Panc1 (cell line): ENCODE measurements at regions not wholly inside any gene's neighbourhood (a gene's known extent, or its start where the extent isn't known, plus 50 kb on each side); places are given as distances from the start of the nearest gene placed in this dataset.

ENCODE experiments used
- ATAC-seq: fragments of 200-7000 bp; cut with Tn5 transposase; 2 replicates; pipeline ENCODE4 v1.9.1; 2020; ENCODE audit warnings: mild to moderate bottlenecking, moderate library complexity
- BruUV-seq: library from RNA; stranded (reverse); fragments of 400-500 nt; replicated peaks from 2 replicates; lab custom pipeline; 2021; lab: Mats Ljungman, UMichigan
- CTCF ChIA-PET: fragments of 300-600 bp; sonication (Branson Sonifier 250); formaldehyde crosslinking; loops from one replicate; lab custom pipeline; 2022; ENCODE audit warnings: antibody characterized with exemption; lab: Charles Lee
- POLR2A ChIA-PET: fragments of 300-600 bp; sonication (Branson Sonifier 250); formaldehyde crosslinking; loops from one replicate; lab custom pipeline; 2022; ENCODE audit warnings: antibody characterized with exemption; lab: Charles Lee
- DNase-seq: peaks from one replicate; pipeline ENCODE4 v3.0.0-alpha.2; 2010; ENCODE audit warnings: low read depth, low spot score
- H3K27ac ChIP-seq: 2 replicates; pipeline ENCODE4 v1.5.1; 2011; ENCODE audit warnings: mild to moderate bottlenecking, low read length, inconsistent platforms
- H3K27me3 ChIP-seq: fragments of 200-500 bp; sonication (Bioruptor generic); 2 replicates; pipeline ENCODE4 v1.6.0; 2014; ENCODE audit warnings: low read length, inconsistent platforms; ENCODE audit not compliant: control insufficient read depth, insufficient read depth
- H3K36me3 ChIP-seq: fragments of 200-500 bp; sonication (Bioruptor generic); 2 replicates; pipeline ENCODE4 v1.5.1; 2014; ENCODE audit warnings: inconsistent platforms, mild to moderate bottlenecking, low read length, moderate library complexity; ENCODE audit not compliant: control insufficient read depth, insufficient read depth
- H3K4me1 ChIP-seq: 2 replicates; pipeline ENCODE4 v1.5.1; 2011; ENCODE audit warnings: inconsistent platforms, mild to moderate bottlenecking, low read length, moderate library complexity; ENCODE audit not compliant: control insufficient read depth, insufficient read depth
- H3K4me3 ChIP-seq, 2 experiments: 2 replicates each; pipeline ENCODE4 v1.5.1; 2011 to 2012; ENCODE audit warnings: low read depth in 2 of 2, low read length in 2 of 2, mild to moderate bottlenecking in 2 of 2, inconsistent platforms in 1 of 2, moderate library complexity in 1 of 2
- H3K9me3 ChIP-seq: fragments of 200-500 bp; sonication (Bioruptor generic); 2 replicates; pipeline ENCODE4 v1.5.1; 2014; ENCODE audit warnings: low read depth, mild to moderate bottlenecking, inconsistent platforms, low read length, moderate library complexity; ENCODE audit not compliant: control insufficient read depth, insufficient read depth
- CTCF ChIP-seq: fragments of 450-650 bp; IDR thresholded peaks from 2 replicates; pipeline ENCODE4 v1.5.1; 2017; ENCODE audit warnings: mild to moderate bottlenecking
- POLR2AphosphoS5 ChIP-seq: IDR thresholded peaks from 2 replicates; pipeline ENCODE4 v1.6.1; 2012; ENCODE audit warnings: mild to moderate bottlenecking, low read depth, low read length, moderate library complexity
- REST ChIP-seq, 2 experiments: IDR thresholded peaks; 2 replicates each; pipeline ENCODE4 v1.6.1; 2011 to 2012; ENCODE audit warnings: low read depth in 2 of 2, control low read depth in 1 of 2, low read length in 1 of 2, mild to moderate bottlenecking in 1 of 2, moderate library complexity in 1 of 2; ENCODE audit not compliant: insufficient read depth in 1 of 2
- SIN3A ChIP-seq: IDR thresholded peaks from 2 replicates; pipeline ENCODE4 v1.6.1; 2012; ENCODE audit warnings: low read depth, mild to moderate bottlenecking, low read length, moderate library complexity, borderline replicate concordance; ENCODE audit not compliant: insufficient read depth
- TCF7L2 ChIP-seq: IDR thresholded peaks from 2 replicates; pipeline ENCODE4 v1.6.1; 2011; ENCODE audit warnings: mild to moderate bottlenecking, low read depth, low read length, inconsistent platforms
- in situ Hi-C: cut with HindIII; loops from 2 replicates; pipeline ENCODE4 v1.10.0; 2016; ENCODE audit warnings: low sequenced_read_pairs, low pct_unique_long_range_greater_than_20kb
- intact Hi-C: fragments of 100-400 bp; cut with micrococcal nuclease; formaldehyde crosslinking; loops from one replicate; pipeline ENCODE4 v1.10.0; 2022; ENCODE audit not compliant: unreplicated experiment

DNA sequence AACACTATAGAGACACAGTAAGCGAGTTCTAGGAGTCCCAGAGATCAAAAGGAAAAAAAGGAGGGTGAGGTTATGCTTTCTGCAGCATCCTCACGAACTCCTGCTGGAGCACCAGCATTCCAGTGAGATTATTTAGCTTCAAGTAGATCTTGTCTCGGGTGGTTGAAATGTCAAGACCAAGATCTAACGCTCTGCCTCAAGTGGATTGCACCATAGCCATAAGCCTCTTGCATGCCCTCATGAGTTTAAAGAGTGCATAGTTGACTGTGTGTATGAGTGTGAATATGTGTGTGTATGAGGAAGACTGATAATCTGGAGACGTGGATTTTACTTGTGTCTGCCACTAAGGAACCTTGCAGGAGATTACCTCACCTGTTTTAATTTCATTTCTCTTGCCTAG is 335.3 kb upstream of the ADAMTSL1 start:
- POLR2A ChIA-PET = no interaction called here
- in situ Hi-C loops = no loop called here

GRCh38 chr9:18141681-18142080 is 332.3 kb upstream of the ADAMTSL1 start:
- ATAC-seq (no peak), DNase-seq (no peak)
- Histone ChIP-seq H3K4me1 (no peaks in the 10 kb centered on the region), H3K4me3 (no peak overlapping the region), H3K9me3 (no peaks in the 10 kb centered on the region), H3K27me3 (no peaks in the 10 kb centered on the region), H3K27ac (no peak overlapping the region), H3K36me3 (no peaks in the 10 kb centered on the region)
- in situ Hi-C loops (no loop called here), intact Hi-C loops (no loop called here)
- CTCF ChIA-PET = no interaction called here
- TF ChIP-seq SIN3A = no peak
- no peak for TF ChIP-seq TCF7L2
- no peak for TF ChIP-seq CTCF
- no peak for TF ChIP-seq REST (IDR thresholded peaks at IDR 0.05; ENCODE audit: insufficient read depth in 1 of 2, low read depth in 2 of 2, low read length in 1 of 2)
- TF ChIP-seq POLR2AphosphoS5 = no peak
- POLR2A ChIA-PET = no interaction called here
- BruUV-seq = no TSS peak

More for the DNA sequence above, 335.3 kb upstream of the ADAMTSL1 start:
- Histone ChIP-seq H3K4me3 (no peak overlapping the region), H3K4me1 (no peaks in the 10 kb centered on the region), H3K36me3 (no peaks in the 10 kb centered on the region), H3K9me3 (no peaks in the 10 kb centered on the region), H3K27me3 (no peaks in the 10 kb centered on the region), H3K27ac (no peak overlapping the region)
- ATAC-seq = no peak
- intact Hi-C loops = no loop called here
- BruUV-seq = no TSS peak
- TF ChIP-seq SIN3A = no peak
- TF ChIP-seq CTCF = no peak
- no peak for TF ChIP-seq TCF7L2
- TF ChIP-seq POLR2AphosphoS5 = no peak
- no peak for TF ChIP-seq REST (IDR thresholded peaks at IDR 0.05; ENCODE audit: insufficient read depth in 1 of 2, low read depth in 2 of 2, low read length in 1 of 2)
- CTCF ChIA-PET = no interaction called here
- no peak for DNase-seq
